Kidney (tissue), 13 donors: ENCODE measurements at regions not wholly inside any gene's neighbourhood (a gene's known extent, or its start where the extent isn't known, plus 50 kb on each side); places are given as distances from the start of the nearest gene placed in this dataset.

Experiments
- DNase-seq, 5 donors: peaks; one replicate each; pipeline ENCODE4 v3.0.0-alpha.2; 2013 to 2020
- FAIRE-seq: peaks from 2 replicates; lab custom pipeline; 2012; peaks lifted over from hg19 to GRCh38; lab: Jason Lieb, UNC
- H3K27ac ChIP-seq, 2 donors: one replicate each; pipeline ENCODE4 v1.7.0; 2013; ENCODE audit warnings: low read depth in 2 of 2, low read length in 2 of 2, inconsistent platforms in 1 of 2
- H3K27me3 ChIP-seq: one replicate; pipeline ENCODE4 v1.7.1; 2013; ENCODE audit warnings: low read length, inconsistent platforms; ENCODE audit not compliant: control insufficient read depth, insufficient read depth
- H3K36me3 ChIP-seq, 3 donors: one replicate each; pipeline versions ENCODE4 v1.7.0 to v1.7.1; 2013; ENCODE audit warnings: low read length in 3 of 3, control low read depth in 1 of 3, inconsistent platforms in 1 of 3; ENCODE audit not compliant: insufficient read depth in 3 of 3, control insufficient read depth in 2 of 3
- H3K4me1 ChIP-seq, 3 donors: one replicate each; pipeline versions ENCODE4 v1.7.0 to v1.7.1; 2013; ENCODE audit warnings: low read length in 3 of 3, inconsistent platforms in 1 of 3, low read depth in 1 of 3; ENCODE audit not compliant: control insufficient read depth in 2 of 3, insufficient read depth in 2 of 3
- H3K4me3 ChIP-seq, 3 donors: one replicate each; pipeline versions ENCODE4 v1.7.0 to v1.8.1; 2013; ENCODE audit warnings: low read length in 3 of 3, control low read depth in 1 of 3, inconsistent platforms in 1 of 3
- H3K9ac ChIP-seq, 3 donors: one replicate each; pipeline versions ENCODE4 v1.7.0 to v1.7.1; 2013; ENCODE audit warnings: low read length in 3 of 3, control low read depth in 1 of 3, inconsistent platforms in 1 of 3
- H3K9me3 ChIP-seq, 3 donors: one replicate each; pipeline versions ENCODE4 v1.7.0 to v1.7.1; 2013; ENCODE audit warnings: low read length in 3 of 3, control low read depth in 1 of 3, inconsistent platforms in 1 of 3; ENCODE audit not compliant: control insufficient read depth in 2 of 3, insufficient read depth in 1 of 3
- CTCF ChIP-seq: IDR thresholded peaks from 3 replicates; pipeline ENCODE4 v1.5.1; 2012; ENCODE audit warnings: mild to moderate bottlenecking, moderate library complexity, borderline replicate concordance; ENCODE audit not compliant: insufficient read depth; ENCODE audit errors: extremely low read depth
- intact Hi-C: fragments of 100-400 bp; cut with DNase I; formaldehyde crosslinking; loops from one replicate; pipeline ENCODE4 v1.11.1; 2022
- donor health status: control.
- donor health status: control.
- donor health status: control.
- donor health status: control.
- donor health status: control.
- donor health status: DM: yes; HTN: yes; CAD: no.
- donor health status: Normal renal cell carcinoma (clear cell type).

GRCh38 chr1:232487236-232487635, 142.7 kb downstream of the SIPA1L2 start:
- FAIRE-seq (no peak), DNase-seq (no peak)
- intact Hi-C loops, result no loop called here
- Histone ChIP-seq H3K27me3 (no peaks in the 10 kb centered on the region), H3K9ac (no peak overlapping the region), H3K36me3 (peaks cover 0 to 2% (median 0%) of the 10 kb centered on the region in 3 donors), H3K4me3 (no peak overlapping the region), H3K4me1 (no peaks in the 10 kb centered on the region), H3K9me3 (no peaks in the 10 kb centered on the region), H3K27ac (no peak overlapping the region)
- no peak for TF ChIP-seq CTCF

GRCh38 chr1:232486454-232487207, 143.3 kb downstream of the SIPA1L2 start:
- no peak for TF ChIP-seq CTCF
- DNase-seq (no peak), FAIRE-seq (no peak)
- Histone ChIP-seq H3K9me3 (no peaks in the 10 kb centered on the region), H3K27me3 (no peaks in the 10 kb centered on the region), H3K9ac (no peak overlapping the region), H3K27ac (no peak overlapping the region), H3K4me1 (no peaks in the 10 kb centered on the region), H3K36me3 (peaks cover 0 to 2% (median 0%) of the 10 kb centered on the region in 3 donors), H3K4me3 (no peak overlapping the region)
- intact Hi-C loops, result no loop called here

GRCh38 chr1:232486006-232486405, 143.9 kb downstream of the SIPA1L2 start:
- Histone ChIP-seq H3K4me3 (no peak overlapping the region), H3K4me1 (no peaks in the 10 kb centered on the region), H3K27ac (no peak overlapping the region), H3K36me3 (peaks cover 0 to 2% (median 0%) of the 10 kb centered on the region in 3 donors), H3K27me3 (no peaks in the 10 kb centered on the region), H3K9me3 (no peaks in the 10 kb centered on the region), H3K9ac (no peak overlapping the region)
- no peak for TF ChIP-seq CTCF
- FAIRE-seq (no peak), DNase-seq (no peak)
- intact Hi-C loops, result no loop called here
